SK-N-SH treated with all-trans-retinoic acid at 6 μM for 48 hours (cell line): ENCODE measurements at regions not wholly inside any gene's neighbourhood (a gene's known extent, or its start where the extent isn't known, plus 50 kb on each side); places are given as distances from the start of the nearest gene placed in this dataset.
A peak's percentile ranks its signal among the peaks of the same experiment; 100 is the strongest.

Experiments used
- ATAC-seq: fragments of 200-7000 bp; cut with Tn5 transposase; 3 replicates; pipeline ENCODE4 v1.9.1; 2020; ENCODE audit warnings: mild to moderate bottlenecking, moderate library complexity
- BACH2 ChIP-seq: fragments of 250-450 bp; sonication (Bioruptor Pico); IDR thresholded peaks from 2 replicates; pipeline ENCODE4 v1.9.0; 2021; ENCODE audit warnings: mild to moderate bottlenecking, borderline replicate concordance
- CSDC2 ChIP-seq: fragments of 250-450 bp; sonication (Bioruptor Pico); IDR thresholded peaks from 2 replicates; pipeline ENCODE4 v1.5.0; 2020; ENCODE audit warnings: mild to moderate bottlenecking, moderate library complexity
- ISL1 ChIP-seq: fragments of 250-450 bp; sonication (Bioruptor Pico); IDR thresholded peaks from 2 replicates; pipeline ENCODE4 v2.1.2; 2022; ENCODE audit warnings: mild to moderate bottlenecking, moderate library complexity
- OSR1 ChIP-seq: fragments of 250-450 bp; sonication (Bioruptor Pico); IDR thresholded peaks from 2 replicates; pipeline ENCODE4 v1.8.0; 2022; ENCODE audit warnings: moderate library complexity, mild to moderate bottlenecking, inconsistent platforms
- PPARA ChIP-seq: fragments of 250-450 bp; sonication (Bioruptor Pico); IDR thresholded peaks from 2 replicates; pipeline ENCODE4 v1.5.0; 2020; ENCODE audit warnings: mild to moderate bottlenecking, borderline replicate concordance
- TCF4 ChIP-seq: fragments of 250-450 bp; sonication (Bioruptor Pico); IDR thresholded peaks from 2 replicates; pipeline ENCODE4 v1.8.0; 2021; ENCODE audit warnings: mild to moderate bottlenecking, moderate library complexity, borderline replicate concordance
- ZC3H10 ChIP-seq: fragments of 250-450 bp; sonication (Bioruptor Pico); IDR thresholded peaks from 2 replicates; pipeline ENCODE4 v1.5.1; 2021; ENCODE audit warnings: mild to moderate bottlenecking, moderate library complexity
- ZFP3 ChIP-seq: fragments of 250-450 bp; sonication (Bioruptor Pico); IDR thresholded peaks from 2 replicates; pipeline ENCODE4 v1.5.0; 2020; ENCODE audit warnings: mild to moderate bottlenecking, moderate library complexity
- ZNF565 ChIP-seq: fragments of 450-650 bp; formaldehyde crosslinking; conservative IDR thresholded peaks from 2 replicates; pipeline ENCODE4 v1.5.0; 2020; ENCODE audit warnings: low read depth, mild to moderate bottlenecking, moderate library complexity
- ZNF70 ChIP-seq: fragments of 450-650 bp; formaldehyde crosslinking; IDR thresholded peaks from 2 replicates; pipeline ENCODE4 v1.5.0; 2020; ENCODE audit warnings: mild to moderate bottlenecking, moderate library complexity
- ZNF8 ChIP-seq: fragments of 450-650 bp; formaldehyde crosslinking; IDR thresholded peaks from 2 replicates; pipeline ENCODE4 v1.5.0; 2020; ENCODE audit warnings: mild to moderate bottlenecking, moderate library complexity
- TF ChIP-seq, protein P1 (sequence below): fragments of 250-450 bp; sonication (Bioruptor Pico); IDR thresholded peaks from 2 replicates; pipeline ENCODE4 v1.5.1; 2021; ENCODE audit warnings: mild to moderate bottlenecking, moderate library complexity
- TF ChIP-seq, protein P2 (sequence below): fragments of 250-450 bp; sonication (Bioruptor Pico); IDR thresholded peaks from 2 replicates; pipeline ENCODE4 v1.5.0; 2020; ENCODE audit warnings: mild to moderate bottlenecking, moderate library complexity
- TF ChIP-seq, protein P3 (sequence below): fragments of 250-450 bp; sonication (Bioruptor Pico); IDR thresholded peaks from 2 replicates; pipeline ENCODE4 v1.8.0; 2021; ENCODE audit warnings: low read depth, mild to moderate bottlenecking, moderate library complexity, borderline replicate concordance
- TF ChIP-seq, protein P4 (sequence below): fragments of 250-450 bp; sonication (Bioruptor Pico); IDR thresholded peaks from 2 replicates; pipeline ENCODE4 v1.5.1; 2020; ENCODE audit warnings: low read depth, mild to moderate bottlenecking, moderate library complexity

DNA sequence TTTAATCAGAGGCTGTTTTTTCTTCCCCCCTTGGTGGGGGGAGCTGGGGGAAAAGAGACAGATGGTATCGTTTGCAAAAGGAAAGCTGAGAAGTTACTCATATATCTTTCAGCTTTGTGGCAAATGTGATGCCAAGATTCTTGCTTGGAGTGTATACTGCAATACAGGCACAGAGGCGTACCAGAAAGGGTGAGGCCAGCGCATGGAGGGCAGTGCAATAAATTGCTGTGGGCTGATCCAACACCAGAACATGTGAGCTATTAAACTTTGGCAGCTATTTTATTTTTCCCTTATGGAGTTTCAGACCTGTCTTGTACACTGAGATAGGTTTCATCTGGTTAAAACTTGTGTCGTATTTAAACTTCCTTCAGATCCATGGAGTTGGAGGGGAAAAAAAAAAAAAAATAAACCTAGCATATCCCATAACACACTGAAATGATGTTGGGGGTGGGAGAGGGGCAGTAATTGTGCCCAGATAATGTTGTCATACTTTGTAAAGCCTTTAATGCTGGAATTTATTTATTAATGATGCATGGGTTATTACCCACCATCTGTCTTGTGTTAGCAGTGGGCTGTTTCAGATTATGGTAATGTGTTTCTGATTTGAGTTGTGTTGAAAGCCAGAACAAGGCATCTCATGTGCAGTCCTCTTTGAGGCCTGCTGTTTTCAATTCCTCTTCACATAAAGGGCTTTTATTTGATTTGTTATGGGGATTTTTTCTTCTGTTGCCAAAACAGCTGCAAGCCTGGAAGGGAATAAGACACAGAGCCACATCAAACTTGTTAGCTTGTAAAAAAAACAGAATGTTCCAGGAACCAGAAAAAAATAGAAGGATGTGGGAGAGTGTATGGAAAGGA, 891.3 kb downstream of the TLE1 start (continued):
- TF ChIP-seq, protein P1, sequence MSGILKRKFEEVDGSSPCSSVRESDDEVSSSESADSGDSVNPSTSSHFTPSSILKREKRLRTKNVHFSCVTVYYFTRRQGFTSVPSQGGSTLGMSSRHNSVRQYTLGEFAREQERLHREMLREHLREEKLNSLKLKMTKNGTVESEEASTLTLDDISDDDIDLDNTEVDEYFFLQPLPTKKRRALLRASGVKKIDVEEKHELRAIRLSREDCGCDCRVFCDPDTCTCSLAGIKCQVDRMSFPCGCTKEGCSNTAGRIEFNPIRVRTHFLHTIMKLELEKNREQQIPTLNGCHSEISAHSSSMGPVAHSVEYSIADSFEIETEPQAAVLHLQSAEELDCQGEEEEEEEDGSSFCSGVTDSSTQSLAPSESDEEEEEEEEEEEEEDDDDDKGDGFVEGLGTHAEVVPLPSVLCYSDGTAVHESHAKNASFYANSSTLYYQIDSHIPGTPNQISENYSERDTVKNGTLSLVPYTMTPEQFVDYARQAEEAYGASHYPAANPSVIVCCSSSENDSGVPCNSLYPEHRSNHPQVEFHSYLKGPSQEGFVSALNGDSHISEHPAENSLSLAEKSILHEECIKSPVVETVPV (CRISPR knock-in tag), result peak; percentile 75
- TF ChIP-seq TCF4 (peak; percentile 100), ZFP3 (no peak), ZNF565 (CRISPR knock-in tag) (no peak), ISL1 (CRISPR knock-in tag) (peak; percentile 93)
- TF ChIP-seq, protein P2, sequence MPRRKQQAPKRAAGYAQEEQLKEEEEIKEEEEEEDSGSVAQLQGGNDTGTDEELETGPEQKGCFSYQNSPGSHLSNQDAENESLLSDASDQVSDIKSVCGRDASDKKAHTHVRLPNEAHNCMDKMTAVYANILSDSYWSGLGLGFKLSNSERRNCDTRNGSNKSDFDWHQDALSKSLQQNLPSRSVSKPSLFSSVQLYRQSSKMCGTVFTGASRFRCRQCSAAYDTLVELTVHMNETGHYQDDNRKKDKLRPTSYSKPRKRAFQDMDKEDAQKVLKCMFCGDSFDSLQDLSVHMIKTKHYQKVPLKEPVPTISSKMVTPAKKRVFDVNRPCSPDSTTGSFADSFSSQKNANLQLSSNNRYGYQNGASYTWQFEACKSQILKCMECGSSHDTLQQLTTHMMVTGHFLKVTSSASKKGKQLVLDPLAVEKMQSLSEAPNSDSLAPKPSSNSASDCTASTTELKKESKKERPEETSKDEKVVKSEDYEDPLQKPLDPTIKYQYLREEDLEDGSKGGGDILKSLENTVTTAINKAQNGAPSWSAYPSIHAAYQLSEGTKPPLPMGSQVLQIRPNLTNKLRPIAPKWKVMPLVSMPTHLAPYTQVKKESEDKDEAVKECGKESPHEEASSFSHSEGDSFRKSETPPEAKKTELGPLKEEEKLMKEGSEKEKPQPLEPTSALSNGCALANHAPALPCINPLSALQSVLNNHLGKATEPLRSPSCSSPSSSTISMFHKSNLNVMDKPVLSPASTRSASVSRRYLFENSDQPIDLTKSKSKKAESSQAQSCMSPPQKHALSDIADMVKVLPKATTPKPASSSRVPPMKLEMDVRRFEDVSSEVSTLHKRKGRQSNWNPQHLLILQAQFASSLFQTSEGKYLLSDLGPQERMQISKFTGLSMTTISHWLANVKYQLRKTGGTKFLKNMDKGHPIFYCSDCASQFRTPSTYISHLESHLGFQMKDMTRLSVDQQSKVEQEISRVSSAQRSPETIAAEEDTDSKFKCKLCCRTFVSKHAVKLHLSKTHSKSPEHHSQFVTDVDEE (CRISPR knock-in tag), result peak; percentile 94

DNA sequence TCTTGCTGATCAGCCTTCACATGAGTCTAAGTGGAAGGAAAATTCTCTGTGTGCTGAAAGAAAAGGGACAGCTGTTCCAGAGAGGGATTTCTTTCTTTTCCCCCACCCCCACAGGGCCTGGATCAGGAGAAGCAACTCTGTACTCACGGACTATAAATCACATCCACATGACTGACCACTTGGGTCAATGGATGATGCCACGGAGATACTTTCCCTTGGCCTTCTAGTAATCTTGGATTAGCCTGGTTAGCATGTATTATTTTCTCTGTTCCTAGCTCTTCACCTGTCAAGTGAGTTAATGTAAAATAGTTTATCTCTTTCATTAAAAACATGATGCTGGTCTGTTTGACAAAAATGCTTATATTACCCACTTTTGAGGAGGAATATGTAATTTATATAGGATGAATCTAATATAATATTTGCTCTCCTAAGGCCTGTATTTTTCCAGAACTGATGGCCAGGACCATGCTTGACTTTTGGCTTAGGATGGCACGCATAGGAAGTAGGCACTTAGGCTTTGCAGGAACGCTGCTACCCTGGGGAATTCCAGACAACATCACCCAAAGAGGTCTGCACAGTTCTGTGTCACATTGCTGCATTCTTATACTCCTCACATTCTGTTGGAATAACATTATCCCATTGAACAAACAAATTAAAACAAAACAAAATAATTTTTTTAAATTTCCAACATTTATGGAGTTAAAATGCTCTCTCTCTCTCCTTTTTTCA, 892.1 kb downstream of the TLE1 start:
- TF ChIP-seq ZNF70 (CRISPR knock-in tag) (no peak), OSR1 (no peak)
- TF ChIP-seq, protein P3, sequence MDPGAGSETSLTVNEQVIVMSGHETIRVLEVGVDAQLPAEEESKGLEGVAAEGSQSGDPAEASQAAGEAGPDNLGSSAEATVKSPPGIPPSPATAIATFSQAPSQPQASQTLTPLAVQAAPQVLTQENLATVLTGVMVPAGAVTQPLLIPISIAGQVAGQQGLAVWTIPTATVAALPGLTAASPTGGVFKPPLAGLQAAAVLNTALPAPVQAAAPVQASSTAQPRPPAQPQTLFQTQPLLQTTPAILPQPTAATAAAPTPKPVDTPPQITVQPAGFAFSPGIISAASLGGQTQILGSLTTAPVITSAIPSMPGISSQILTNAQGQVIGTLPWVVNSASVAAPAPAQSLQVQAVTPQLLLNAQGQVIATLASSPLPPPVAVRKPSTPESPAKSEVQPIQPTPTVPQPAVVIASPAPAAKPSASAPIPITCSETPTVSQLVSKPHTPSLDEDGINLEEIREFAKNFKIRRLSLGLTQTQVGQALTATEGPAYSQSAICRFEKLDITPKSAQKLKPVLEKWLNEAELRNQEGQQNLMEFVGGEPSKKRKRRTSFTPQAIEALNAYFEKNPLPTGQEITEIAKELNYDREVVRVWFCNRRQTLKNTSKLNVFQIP (CRISPR knock-in tag), result no peak

DNA sequence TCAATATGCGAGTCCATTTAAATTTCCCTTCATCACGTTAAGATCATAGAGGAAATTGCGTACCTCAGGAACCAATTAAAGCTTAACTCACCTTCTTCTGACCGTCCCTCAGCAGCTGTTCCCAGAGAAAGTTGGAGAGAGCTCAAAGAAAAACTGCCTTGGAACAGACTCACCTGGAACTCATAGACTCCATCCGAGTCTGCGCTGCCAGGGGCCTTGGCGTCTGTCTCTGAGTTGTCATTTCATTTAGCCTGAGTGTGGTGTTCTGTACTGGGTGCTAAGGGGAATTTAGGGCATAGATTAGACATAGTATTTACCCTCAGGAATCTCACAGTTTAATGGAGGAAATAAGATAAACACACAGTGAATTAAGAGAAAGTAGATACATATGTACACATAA, 892.7 kb downstream of the TLE1 start:
- ATAC-seq, result no peak
- no peak for TF ChIP-seq ZNF70 (CRISPR knock-in tag)
- TF ChIP-seq ISL1 (CRISPR knock-in tag), result no peak
- no peak for TF ChIP-seq PPARA
- TF ChIP-seq, protein P3 (CRISPR knock-in tag), result no peak
- TF ChIP-seq ZC3H10 (CRISPR knock-in tag), result no peak
- TF ChIP-seq, all 23 proteins: peak for 0

More for the DNA sequence above, 892.1 kb downstream of the TLE1 start:
- ATAC-seq, result no peak

DNA sequence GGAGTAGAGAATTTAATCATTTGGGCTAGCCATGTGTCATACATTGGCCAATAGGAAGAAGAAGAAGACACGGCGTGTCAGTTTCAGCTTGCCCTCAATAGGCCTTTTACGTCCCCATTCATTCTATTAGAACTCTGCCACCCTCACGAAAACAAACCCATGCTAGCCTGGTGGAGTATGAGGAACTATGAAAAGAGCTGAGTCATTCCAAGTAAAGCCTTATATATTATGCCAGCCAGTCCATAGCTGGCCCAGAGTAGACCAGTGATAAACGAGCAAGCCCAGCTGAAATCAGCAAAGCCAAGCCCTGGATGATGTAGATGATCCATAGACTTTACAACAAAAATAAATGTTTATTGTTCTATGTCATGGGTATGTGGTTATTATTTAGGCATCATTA, 895.1 kb downstream of the TLE1 start:
- TF ChIP-seq PPARA, result no peak
- no peak for TF ChIP-seq BACH2 (CRISPR knock-in tag)
- no peak for TF ChIP-seq CSDC2 (CRISPR knock-in tag)
- no peak for TF ChIP-seq ZNF8
- no peak for TF ChIP-seq ZNF70 (CRISPR knock-in tag)
- no peak for TF ChIP-seq ZFP3
- TF ChIP-seq, protein P4, sequence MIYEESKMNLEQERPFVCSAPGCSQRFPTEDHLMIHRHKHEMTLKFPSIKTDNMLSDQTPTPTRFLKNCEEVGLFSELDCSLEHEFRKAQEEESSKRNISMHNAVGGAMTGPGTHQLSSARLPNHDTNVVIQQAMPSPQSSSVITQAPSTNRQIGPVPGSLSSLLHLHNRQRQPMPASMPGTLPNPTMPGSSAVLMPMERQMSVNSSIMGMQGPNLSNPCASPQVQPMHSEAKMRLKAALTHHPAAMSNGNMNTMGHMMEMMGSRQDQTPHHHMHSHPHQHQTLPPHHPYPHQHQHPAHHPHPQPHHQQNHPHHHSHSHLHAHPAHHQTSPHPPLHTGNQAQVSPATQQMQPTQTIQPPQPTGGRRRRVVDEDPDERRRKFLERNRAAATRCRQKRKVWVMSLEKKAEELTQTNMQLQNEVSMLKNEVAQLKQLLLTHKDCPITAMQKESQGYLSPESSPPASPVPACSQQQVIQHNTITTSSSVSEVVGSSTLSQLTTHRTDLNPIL (CRISPR knock-in tag), result no peak
- TF ChIP-seq, protein P1 (CRISPR knock-in tag), result no peak
- TF ChIP-seq ISL1 (CRISPR knock-in tag), result no peak

More for the DNA sequence above, 895.1 kb downstream of the TLE1 start:
- ATAC-seq, result no peak
